ENCODE measurements at regions not wholly inside any gene's neighbourhood (a gene's known extent, or its start where the extent isn't known, plus 50 kb on each side); places are given as distances from the start of the nearest gene placed in this dataset.

DNA sequence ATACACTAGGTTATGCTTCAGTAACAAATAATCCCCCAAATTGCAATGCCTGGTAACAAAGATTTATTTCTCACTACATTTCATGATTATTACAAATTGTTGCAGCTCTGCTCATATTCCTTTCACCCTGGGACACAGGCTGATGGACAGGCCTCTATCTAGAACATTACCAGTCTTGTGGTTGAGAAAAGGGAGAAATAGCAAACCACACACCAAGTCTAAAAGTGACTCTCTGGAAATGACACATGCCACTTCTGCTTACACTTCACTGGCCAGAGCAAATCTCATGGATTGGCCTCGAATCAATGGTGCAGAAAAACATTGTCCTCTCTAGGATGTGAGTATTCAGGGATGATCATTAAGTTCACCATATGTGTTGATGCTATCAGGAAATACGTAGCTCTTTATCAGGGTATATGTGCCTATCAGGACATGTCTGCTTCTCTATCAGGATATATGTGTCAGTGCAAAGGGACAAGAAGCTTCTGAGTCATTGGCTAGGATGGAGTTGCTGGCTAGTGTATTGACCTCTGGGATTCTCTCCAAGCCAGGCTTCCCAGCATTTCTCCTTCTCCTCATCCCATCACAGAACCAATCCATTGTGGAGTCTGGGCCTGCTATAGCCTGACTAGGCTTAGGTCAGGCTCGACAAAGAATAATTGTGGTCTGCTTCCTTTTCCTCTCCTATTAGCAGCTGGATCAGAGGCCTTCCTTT, 91.1 kb upstream of the CEP78 start:
- Histone ChIP-seq H2BK15ac (ENCODE audit: low read depth, low read length) (no peak overlapping the region), H3K9me3 (ENCODE audit: control insufficient read depth, insufficient read depth, low read length) (peaks cover 6% of the 10 kb centered on the region; the same call in 1 of the 2 replicates), H4K20me1 (ENCODE audit: insufficient read depth, low read length) (no peaks in the 10 kb centered on the region), H3K4me1 (ENCODE audit: control insufficient read depth, insufficient read depth, low read length) (no peaks in the 10 kb centered on the region), H3K9me1 (ENCODE audit: insufficient read depth, low read length) (no peaks in the 10 kb centered on the region), H4K5ac (ENCODE audit: low read depth, low read length) (no peak overlapping the region), H3K18ac (ENCODE audit: low read depth, low read length) (no peak overlapping the region), H3K4me3 (ENCODE audit: insufficient read depth, low read depth, low read length) (no peak overlapping the region), H2AK9ac (replicated peaks; ENCODE audit: low read depth, low read length, poor library complexity) (no peak overlapping the region), H4K8ac (ENCODE audit: low read depth in 2 of 2, low read length in 2 of 2) (no peak overlapping the region), H3K4me2 (ENCODE audit: low read depth, low read length) (no peak overlapping the region), H3K23ac (ENCODE audit: low read depth, low read length) (no peak overlapping the region), H3K79me1 (ENCODE audit: low read depth in 1 of 2, low read length in 2 of 2) (no peaks in the 10 kb centered on the region), H2BK5ac (ENCODE audit: low read depth, low read length, poor library complexity, severe bottlenecking) (no peak overlapping the region), H3K27me3 (ENCODE audit: control insufficient read depth, insufficient read depth, low read length) (no peaks in the 10 kb centered on the region), H3K14ac (replicated peaks; ENCODE audit: low read depth, low read length) (no peak overlapping the region), H2AK5ac (ENCODE audit: low read depth, low read length) (no peak overlapping the region), H4K91ac (ENCODE audit: insufficient read depth, low read depth, low read length) (no peak overlapping the region), H3K36me3 (ENCODE audit: control insufficient read depth, insufficient read depth, low read length) (no peaks in the 10 kb centered on the region), H2BK20ac (ENCODE audit: low read depth, low read length) (no peak overlapping the region), H3K56ac (ENCODE audit: extremely low read depth, insufficient read depth, low read length) (no peak overlapping the region), H3K27ac (ENCODE audit: insufficient read depth, low read length) (no peak overlapping the region), H2BK120ac (ENCODE audit: low read depth, low read length) (no peak overlapping the region), H3K4ac (ENCODE audit: low read depth, low read length) (no peak overlapping the region), H2AFZ (replicated peaks; ENCODE audit: low read length, poor library complexity) (no peak overlapping the region), H3K9ac (ENCODE audit: low read depth, low read length) (no peak overlapping the region)
- no CpG with 5 or more reads among the region's 3 CpGs for WGBS, 2 experiments (ENCODE audit: extremely low coverage in 2 of 2, insufficient read length in 1 of 2)
- TF ChIP-seq CEBPB (IDR thresholded peaks at IDR 0.05; ENCODE audit: low read depth, low read length): no peak
- no peak for TF ChIP-seq POLR2A (IDR thresholded peaks at IDR 0.05; ENCODE audit: low read depth, low read length)
- ATAC-seq (ENCODE audit: low read depth): no peak
- in situ Hi-C loops (cut with MboI; ENCODE audit: low sequenced_read_pairs): no loop called here
- no TSS peak for BruUV-seq (replicated peaks)
- intact Hi-C loops (cut with micrococcal nuclease): loop anchor here (10.0 kb wide), 1 partner anchor 90 kb away; the partner anchor contains the start of gene CEP78
- CTCF ChIA-PET: no interaction called here
- POLR2A ChIA-PET (ENCODE audit: unreplicated experiment): no interaction called here
- DNase-seq: no peak
- dilution Hi-C loops (cut with HindIII; ENCODE audit: low sequenced_read_pairs, unreplicated experiment): no loop called here

Data from IMR-90 (cell line).